Left cardiac atrium (tissue), 4 donors: ENCODE measurements at regions not wholly inside any gene's neighbourhood (a gene's known extent, or its start where the extent isn't known, plus 50 kb on each side); places are given as distances from the start of the nearest gene placed in this dataset.
A peak's percentile ranks its signal among the peaks of the same experiment; 100 is the strongest.

Experiments used
- ATAC-seq, 2 donors: fragments of 200-7000 bp; cut with Tn5 transposase; one replicate each; pipeline ENCODE4 v1.9.1; 2020; ENCODE audit warnings: mild to moderate bottlenecking in 2 of 2, moderate library complexity in 2 of 2
- DNase-seq: peaks from one replicate; pipeline ENCODE4 v3.0.0-alpha.2; 2020
- intact Hi-C, 2 donors: fragments of 100-400 bp; cut with DNase I; formaldehyde crosslinking; loops; one replicate each; pipeline versions ENCODE4 v1.14.1 to v1.15.1; 2022 to 2023
- donor health status: DM: no; HTN: yes; CAD: no.
- donor health status: DM: no; HTN: yes; CAD: no; lungs with severe emphysema.
- donor health status: DM: yes; HTN: yes; CAD: no.
- donor health status: Dilated cardiomyopathy.

DNA sequence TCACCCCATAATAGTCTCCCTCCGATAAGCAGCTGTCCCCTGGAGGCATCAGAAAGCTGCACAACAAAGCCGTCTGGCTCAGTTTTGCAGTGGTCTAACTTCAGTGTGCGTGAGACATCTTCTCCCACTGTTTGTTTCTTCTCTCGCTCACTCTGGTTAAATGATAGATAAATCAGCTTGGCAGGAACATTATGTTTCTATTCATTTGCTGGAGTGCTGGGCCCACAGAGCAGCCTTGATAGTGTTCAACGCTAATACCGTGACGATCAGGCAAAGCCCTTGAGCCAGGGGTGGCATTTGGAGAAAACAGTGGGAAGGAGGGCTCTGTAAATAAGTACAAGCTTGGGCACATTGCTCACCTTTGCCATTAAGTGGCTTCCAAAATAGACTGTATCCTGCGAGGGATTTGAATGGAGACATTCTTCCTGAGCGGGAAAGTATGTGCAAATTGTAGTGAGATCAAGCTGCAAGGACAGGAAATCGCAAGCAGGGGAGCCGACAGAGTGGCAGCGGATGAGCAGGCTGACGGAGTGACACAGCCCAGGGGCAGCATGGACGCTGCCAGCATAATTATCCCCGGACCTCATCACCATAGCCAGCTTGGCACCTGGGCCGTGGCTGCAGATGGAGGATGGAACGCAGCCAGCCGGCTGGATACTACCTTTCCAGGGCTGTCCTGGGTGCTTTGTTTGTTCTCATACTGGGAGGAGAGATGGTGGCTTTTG lies 256.8 kb upstream of the FZD8 start:
- ATAC-seq (peak; percentile 84 to 85), DNase-seq (peak; percentile 33)
- intact Hi-C loops = no loop called here

- DNase-seq (no peak), ATAC-seq (no peak)
- intact Hi-C loops = no loop called here
These were observed 253.9 kb upstream of the FZD8 start for GRCh38 chr10:35896001-35896400.

GRCh38 chr10:35895331-35895730 lies 253.2 kb upstream of the FZD8 start:
- intact Hi-C loops = no loop called here
- ATAC-seq = no peak
- DNase-seq = no peak

DNA sequence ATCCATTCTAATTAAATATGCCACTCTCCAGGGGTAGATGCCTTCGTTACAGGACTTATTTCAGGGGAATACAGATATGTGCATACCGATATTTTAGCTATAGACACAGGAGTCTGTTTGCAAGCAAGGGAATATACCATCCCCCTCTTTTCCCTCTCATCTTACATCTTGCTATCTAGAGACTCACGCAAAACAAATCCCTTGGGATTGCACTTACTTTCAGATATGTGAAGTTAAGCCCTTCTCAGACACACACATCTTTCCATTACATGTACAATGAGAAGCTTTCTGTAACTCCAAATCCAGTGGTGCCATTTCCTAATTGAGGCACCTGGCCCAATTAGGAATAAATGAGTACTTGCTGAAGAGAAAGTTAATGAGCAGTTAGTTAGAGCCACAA lies 250.4 kb upstream of the FZD8 start:
- no peak for DNase-seq
- no peak for ATAC-seq
- intact Hi-C loops = no loop called here

DNA sequence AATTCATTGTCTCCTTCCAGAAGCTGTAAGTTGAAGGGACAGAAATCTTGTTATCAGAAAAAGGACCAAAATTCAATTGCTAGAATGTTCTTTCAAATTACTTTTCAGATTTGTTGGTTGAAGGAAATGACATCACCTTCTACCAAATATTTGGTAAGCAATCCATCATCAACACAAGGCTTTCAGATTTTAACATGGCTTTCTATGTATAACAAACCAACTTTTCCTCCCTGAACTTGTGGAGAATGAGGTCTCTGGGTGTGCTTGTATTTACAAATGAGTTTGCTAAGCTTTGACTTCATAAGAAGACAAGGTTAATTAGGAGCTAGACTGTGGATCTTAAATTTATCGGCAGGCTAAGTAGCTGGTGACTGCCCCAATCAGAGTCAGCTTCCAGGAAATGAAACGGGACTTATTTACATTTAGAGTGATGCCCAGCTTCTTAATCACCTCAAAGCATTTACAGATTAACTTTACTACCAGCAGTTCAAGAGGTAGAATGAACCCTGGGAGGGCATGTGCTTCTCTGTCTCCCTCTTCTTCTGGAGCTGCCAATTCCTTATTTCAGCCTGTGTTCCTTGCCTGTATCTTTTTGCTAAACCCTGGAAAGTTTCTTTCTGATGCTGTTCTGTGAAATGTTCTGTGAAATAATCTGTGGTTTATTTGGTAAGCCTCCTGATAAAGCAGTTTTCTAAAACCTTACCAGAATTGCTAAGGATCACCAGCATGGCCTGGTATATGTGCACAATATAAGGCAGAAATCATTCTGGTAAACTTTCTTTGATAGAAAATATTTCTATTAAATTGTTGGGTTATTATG lies 248.8 kb upstream of the FZD8 start:
- no peak for DNase-seq
- no peak for ATAC-seq
- intact Hi-C loops = no loop called here

DNA sequence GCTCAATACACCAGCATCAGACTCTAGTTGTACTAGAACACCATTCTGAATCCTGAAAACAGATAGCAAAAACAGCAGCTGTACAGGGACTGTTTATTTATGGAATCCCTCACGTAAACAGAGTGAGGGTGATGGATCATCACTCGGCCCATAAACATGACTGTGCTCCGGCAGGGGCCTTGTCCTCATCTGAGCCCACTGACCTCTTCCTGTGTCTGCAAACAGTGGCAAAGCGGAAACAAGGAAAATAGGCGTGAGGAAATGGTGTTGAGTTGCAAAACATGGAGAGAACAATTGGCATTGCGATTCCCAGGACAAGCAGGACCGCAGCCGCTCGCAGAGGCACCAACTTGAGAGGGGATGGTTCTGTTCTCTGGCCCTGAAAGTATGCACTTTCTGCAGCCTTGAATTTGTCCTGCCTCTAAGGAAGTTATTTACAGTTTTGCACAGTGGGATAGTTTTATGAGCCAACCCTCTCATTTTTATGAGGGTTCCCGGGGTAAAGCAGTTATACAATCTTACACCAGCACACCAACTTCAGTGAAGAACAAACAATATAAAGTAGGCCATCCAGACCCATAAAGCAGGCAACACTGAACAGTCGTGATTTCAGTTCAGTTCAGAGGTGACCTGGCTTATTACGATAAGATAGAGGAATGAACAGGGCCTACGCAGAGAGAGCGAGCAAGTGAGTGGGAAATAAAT lies 248.0 kb upstream of the FZD8 start:
- DNase-seq = no peak
- intact Hi-C loops = no loop called here
- no peak for ATAC-seq

- DNase-seq (no peak), ATAC-seq (no peak)
- intact Hi-C loops = no loop called here
These were observed 247.1 kb upstream of the FZD8 start for GRCh38 chr10:35889226-35889625.

- ATAC-seq = no peak
These were observed 246.3 kb upstream of the FZD8 start for GRCh38 chr10:35888400-35888799.

DNA sequence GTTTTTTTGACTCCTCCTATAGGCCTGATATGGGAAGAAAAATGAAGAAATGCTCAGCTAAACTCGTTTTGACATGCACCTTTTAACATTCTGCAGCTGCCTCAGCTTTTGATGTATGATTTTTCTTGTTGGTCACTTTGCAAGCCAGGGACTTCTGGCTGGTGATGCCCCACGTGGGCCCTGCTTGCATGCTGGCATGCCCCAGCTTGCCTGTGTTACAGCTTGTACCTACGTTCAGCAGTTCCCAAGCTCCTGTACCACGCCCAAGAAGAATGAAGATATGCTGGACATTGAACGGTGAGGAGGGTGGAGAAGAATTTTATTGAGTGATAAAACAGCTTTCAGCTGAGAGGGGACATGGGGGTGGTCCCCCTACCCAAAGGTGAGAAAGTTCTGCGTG lies 245.6 kb upstream of the FZD8 start:
- intact Hi-C loops = no loop called here
- no peak for DNase-seq
- ATAC-seq = no peak

More at GRCh38 chr10:35888400-35888799, 246.3 kb upstream of the FZD8 start:
- no peak for DNase-seq
- intact Hi-C loops = no loop called here

DNA sequence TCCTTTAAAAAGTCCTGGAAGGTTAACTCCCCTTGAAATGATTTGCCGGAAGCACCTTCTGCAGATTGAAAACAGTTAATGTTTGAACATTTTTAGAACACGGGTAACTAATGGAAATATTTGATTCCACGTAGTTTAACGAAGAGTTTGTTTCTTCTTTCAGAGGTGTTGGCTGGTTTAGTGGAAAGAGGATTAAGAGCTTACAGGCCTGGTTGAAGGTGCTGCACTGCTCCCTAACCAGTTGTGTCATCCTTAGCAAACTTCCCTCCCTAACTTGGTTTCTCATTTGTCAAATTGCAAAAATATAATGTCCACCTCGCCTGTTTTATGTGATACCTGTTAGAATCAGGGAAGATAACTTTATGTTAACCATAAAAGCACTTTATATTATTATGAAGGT lies 243.0 kb upstream of the FZD8 start:
- ATAC-seq = no peak
- intact Hi-C loops = no loop called here

DNA sequence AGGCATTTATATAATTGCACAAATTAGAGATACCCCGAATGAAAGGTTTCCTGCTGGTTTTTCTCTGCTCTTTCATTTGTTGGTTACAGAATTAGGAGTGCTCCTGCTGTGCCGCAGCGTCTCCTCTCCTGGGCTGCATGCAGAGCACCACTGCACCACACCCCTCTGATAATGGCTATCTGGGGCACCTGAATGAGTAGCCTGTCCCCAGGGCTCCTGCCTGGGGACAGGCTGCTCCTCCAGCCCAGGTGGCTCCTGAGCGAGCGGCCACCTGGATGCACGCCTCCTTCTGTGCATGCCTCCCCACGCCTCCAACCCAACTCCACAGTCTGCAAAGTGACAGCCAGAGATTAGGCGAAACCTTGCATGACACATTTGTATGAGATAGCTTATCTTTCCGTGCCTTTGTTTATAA lies 242.6 kb upstream of the FZD8 start:
- ATAC-seq (peak in 1 of 2 donors; percentile 54), DNase-seq (no peak)
- intact Hi-C loops = no loop called here

More for the DNA sequence above, 243.0 kb upstream of the FZD8 start:
- DNase-seq = no peak

DNA sequence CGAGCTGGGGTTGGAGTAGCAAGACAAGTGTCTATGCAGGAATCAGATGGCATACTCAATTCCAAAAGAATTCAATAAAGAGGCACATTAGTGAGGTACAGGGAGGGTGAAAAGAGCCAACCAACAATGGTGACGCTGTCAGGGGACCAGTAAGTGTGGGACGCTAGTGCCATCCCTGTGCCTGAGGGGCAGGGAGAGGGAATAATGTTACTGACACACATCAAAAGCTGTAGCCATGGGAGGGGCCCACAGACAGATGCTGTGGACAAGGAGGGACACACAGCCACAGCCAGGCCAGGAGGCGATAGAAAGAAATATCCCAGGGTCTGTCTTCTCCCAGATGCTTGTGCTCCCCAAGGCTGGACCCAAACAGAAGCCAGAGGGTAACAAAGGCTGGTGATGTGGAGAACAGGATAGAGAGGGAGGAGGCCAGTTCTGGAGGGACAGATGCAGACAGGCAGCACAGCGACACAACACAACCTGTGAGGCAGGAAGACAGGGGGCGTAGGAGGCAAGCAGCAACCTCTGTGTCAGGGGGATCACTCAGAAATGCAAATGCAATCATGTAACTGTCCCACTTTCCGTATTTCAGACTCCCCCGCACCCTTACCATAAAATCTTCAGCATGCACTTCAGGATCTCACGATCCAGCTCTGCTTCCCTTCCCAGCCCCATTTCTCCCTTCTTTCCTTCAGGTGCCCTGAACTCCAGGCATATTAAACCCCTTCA lies 240.5 kb upstream of the FZD8 start:
- ATAC-seq = no peak
- DNase-seq = no peak
- intact Hi-C loops = no loop called here

- intact Hi-C loops = no loop called here
These were observed 239.2 kb upstream of the FZD8 start for GRCh38 chr10:35881320-35881719.

GRCh38 chr10:35876248-35876647 lies 234.2 kb upstream of the FZD8 start:
- DNase-seq = no peak
- no peak for ATAC-seq
- intact Hi-C loops = no loop called here

More at GRCh38 chr10:35881320-35881719, 239.2 kb upstream of the FZD8 start:
- DNase-seq (no peak), ATAC-seq (no peak)

DNA sequence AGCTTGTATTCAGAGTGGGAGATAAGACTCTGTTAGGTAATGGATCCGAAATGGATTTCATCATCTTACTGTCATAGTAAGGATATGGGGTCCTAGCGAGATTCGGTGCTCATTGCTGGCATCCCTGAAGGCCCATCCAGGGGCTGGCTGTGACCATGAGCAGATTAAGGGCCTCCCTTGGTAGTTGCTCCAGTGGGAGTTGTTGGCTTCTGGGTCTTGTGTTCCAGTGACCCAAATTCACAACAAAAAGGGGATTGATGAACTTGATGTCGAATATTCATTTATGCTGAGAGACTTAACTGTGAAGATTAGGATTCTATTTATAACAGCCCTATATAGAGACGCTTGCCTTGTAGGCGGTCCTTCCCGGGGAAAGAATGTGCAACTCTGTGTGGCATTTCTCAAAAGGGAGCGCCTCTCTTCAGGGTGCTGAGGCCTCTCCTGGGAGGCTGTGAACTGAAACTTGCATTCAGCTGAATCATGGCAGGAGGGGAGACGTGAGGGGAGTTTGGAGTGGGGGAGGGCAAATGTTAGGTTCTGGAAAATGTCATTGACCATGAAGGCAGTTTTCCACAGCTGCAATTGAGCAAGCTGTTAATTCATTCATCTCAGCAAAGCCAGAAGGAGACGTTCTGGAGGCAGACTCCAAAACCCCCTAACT lies 233.1 kb upstream of the FZD8 start:
- ATAC-seq = peak; percentile 39 to 62
- intact Hi-C loops = no loop called here
- DNase-seq = no peak

- DNase-seq = no peak
- intact Hi-C loops = no loop called here
- no peak for ATAC-seq
These were observed 232.4 kb upstream of the FZD8 start for GRCh38 chr10:35874311-35875015.

DNA sequence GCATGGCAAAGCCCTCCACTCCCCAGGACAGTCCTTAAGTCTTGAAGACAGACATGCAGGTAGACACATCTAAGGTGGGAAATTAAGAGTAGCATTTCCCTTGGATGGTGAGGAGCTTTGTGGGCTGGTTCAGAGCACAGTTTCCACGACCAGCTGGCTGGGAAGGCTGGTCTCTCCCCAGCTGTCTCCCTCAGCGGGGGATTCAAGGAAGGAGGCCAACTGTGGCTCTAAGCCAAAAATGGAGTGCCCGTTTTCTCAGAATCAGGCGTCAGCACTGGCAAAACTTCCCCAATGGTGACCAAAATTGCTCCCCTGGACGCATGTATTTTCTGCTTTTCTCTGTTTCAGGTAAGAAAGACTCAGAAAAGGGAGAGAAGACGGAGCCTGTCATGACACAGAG lies 230.6 kb upstream of the FZD8 start:
- intact Hi-C loops = no loop called here
- no peak for DNase-seq

GRCh38 chr10:35870665-35871310 lies 228.7 kb upstream of the FZD8 start:
- ATAC-seq = no peak
- intact Hi-C loops = no loop called here
- DNase-seq = no peak

More for the DNA sequence above, 230.6 kb upstream of the FZD8 start:
- ATAC-seq = no peak
